H1 (cell line): ENCODE measurements at regions not wholly inside any gene's neighbourhood (a gene's known extent, or its start where the extent isn't known, plus 50 kb on each side); places are given as distances from the start of the nearest gene placed in this dataset.

Source experiments
- CHD1 ChIP-seq: IDR thresholded peaks from 2 replicates; pipeline ENCODE4 v1.6.1; 2012; ENCODE audit warnings: low read depth, low read length, improper control_type of control experiment
- CREB1 ChIP-seq: IDR thresholded peaks from 2 replicates; pipeline ENCODE4 v1.6.1; 2012; ENCODE audit warnings: inconsistent platforms
- JUND ChIP-seq: IDR thresholded peaks from 2 replicates; pipeline ENCODE4 v1.6.1; 2011; ENCODE audit warnings: mild to moderate bottlenecking, improper control_type of control experiment, low read length
- POLR2A ChIP-seq, 2 experiments: IDR thresholded peaks; 1 replicate in 1 of 2; 2 replicates in 1 of 2; pipeline ENCODE4 v1.6.1; 2011; ENCODE audit warnings: low read depth in 2 of 2, low read length in 2 of 2, mild to moderate bottlenecking in 2 of 2; ENCODE audit errors: control extremely low read depth in 1 of 2
- RAD21 ChIP-seq, 2 experiments: IDR thresholded peaks in 1 of 2; conservative IDR thresholded peaks in 1 of 2; 2 replicates each; pipeline ENCODE4 v1.6.1; 2011; ENCODE audit warnings: low read depth in 2 of 2, low read length in 2 of 2, improper control_type of control experiment in 1 of 2, inconsistent platforms in 1 of 2, mild to moderate bottlenecking in 1 of 2, moderate library complexity in 1 of 2
- RFX5 ChIP-seq: IDR thresholded peaks from 2 replicates; pipeline ENCODE4 v1.6.1; 2011; ENCODE audit warnings: low read depth, low read length, improper control_type of control experiment, borderline replicate concordance
- YY1 ChIP-seq: IDR thresholded peaks from 2 replicates; pipeline ENCODE4 v1.6.1; 2011; ENCODE audit warnings: low read depth, mild to moderate bottlenecking, low read length
- ZNF274 ChIP-seq: IDR thresholded peaks from 2 replicates; pipeline ENCODE4 v1.7.0; 2012; ENCODE audit warnings: low read length, borderline replicate concordance; ENCODE audit errors: extremely low read depth
- TF ChIP-seq, protein P1 (sequence below), 3 experiments: IDR thresholded peaks; 1 replicate in 2 of 3; 2 replicates in 1 of 3; pipeline versions ENCODE4 v1.5.1 to v1.6.1; 2011; ENCODE audit warnings: low read length in 3 of 3, mild to moderate bottlenecking in 3 of 3, inconsistent platforms in 2 of 3, low read depth in 1 of 3, moderate library complexity in 1 of 3; ENCODE audit not compliant: insufficient read depth in 1 of 3; ENCODE audit errors: control extremely low read depth in 1 of 3
- TF ChIP-seq, protein P2 (sequence below): IDR thresholded peaks from 2 replicates; pipeline ENCODE4 v1.6.1; 2012; ENCODE audit warnings: low read length, inconsistent platforms

DNA sequence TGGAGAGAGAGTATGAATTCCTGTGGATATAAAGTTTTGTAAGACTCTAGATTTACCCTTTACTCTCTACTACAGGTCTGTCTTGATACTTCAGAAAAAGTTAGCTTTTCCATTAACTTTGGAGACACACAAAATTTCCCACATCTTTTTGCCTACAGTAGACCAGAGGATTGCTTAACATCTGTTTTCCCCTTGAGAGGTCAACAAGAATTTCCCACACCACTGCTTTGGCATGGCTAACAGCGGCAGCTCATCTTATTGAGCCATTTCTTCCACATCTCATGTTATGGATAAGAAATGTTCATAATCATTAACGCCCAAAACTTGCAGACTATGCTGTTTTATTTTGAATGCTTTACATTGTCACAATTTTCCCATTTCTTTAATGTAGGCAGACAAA lies 273.6 kb upstream of the RGPD4 start:
- TF ChIP-seq CREB1 = no peak
- TF ChIP-seq CHD1 = no peak
- TF ChIP-seq, protein P1, sequence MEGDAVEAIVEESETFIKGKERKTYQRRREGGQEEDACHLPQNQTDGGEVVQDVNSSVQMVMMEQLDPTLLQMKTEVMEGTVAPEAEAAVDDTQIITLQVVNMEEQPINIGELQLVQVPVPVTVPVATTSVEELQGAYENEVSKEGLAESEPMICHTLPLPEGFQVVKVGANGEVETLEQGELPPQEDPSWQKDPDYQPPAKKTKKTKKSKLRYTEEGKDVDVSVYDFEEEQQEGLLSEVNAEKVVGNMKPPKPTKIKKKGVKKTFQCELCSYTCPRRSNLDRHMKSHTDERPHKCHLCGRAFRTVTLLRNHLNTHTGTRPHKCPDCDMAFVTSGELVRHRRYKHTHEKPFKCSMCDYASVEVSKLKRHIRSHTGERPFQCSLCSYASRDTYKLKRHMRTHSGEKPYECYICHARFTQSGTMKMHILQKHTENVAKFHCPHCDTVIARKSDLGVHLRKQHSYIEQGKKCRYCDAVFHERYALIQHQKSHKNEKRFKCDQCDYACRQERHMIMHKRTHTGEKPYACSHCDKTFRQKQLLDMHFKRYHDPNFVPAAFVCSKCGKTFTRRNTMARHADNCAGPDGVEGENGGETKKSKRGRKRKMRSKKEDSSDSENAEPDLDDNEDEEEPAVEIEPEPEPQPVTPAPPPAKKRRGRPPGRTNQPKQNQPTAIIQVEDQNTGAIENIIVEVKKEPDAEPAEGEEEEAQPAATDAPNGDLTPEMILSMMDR (IDR thresholded peaks at IDR 0.05; ENCODE audit: control extremely low read depth in 1 of 3, insufficient read depth in 1 of 3, low read depth in 1 of 3, low read length in 3 of 3) = no peak
- no peak for TF ChIP-seq POLR2A (IDR thresholded peaks at IDR 0.05; ENCODE audit: control extremely low read depth in 1 of 2, low read depth in 2 of 2, low read length in 2 of 2)
- TF ChIP-seq, protein P2, sequence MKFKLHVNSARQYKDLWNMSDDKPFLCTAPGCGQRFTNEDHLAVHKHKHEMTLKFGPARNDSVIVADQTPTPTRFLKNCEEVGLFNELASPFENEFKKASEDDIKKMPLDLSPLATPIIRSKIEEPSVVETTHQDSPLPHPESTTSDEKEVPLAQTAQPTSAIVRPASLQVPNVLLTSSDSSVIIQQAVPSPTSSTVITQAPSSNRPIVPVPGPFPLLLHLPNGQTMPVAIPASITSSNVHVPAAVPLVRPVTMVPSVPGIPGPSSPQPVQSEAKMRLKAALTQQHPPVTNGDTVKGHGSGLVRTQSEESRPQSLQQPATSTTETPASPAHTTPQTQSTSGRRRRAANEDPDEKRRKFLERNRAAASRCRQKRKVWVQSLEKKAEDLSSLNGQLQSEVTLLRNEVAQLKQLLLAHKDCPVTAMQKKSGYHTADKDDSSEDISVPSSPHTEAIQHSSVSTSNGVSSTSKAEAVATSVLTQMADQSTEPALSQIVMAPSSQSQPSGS = no peak
- TF ChIP-seq RFX5 = no peak
- no peak for TF ChIP-seq ZNF274
- TF ChIP-seq YY1 = no peak
- TF ChIP-seq JUND = no peak
- no peak for TF ChIP-seq RAD21 (IDR thresholded peaks at IDR 0.05 in 1 of 2, conservative IDR thresholded peaks at IDR 0.05 in 1 of 2; ENCODE audit: low read depth in 2 of 2, low read length in 2 of 2)
